ENCODE measurements at regions not wholly inside any gene's neighbourhood (a gene's known extent, or its start where the extent isn't known, plus 50 kb on each side); places are given as distances from the start of the nearest gene placed in this dataset.
"Not testable (repeated sequence)": the region's sequence is repeated elsewhere in the genome, so short reads cannot be mapped to it uniquely, and the experiment has no call there.

- Histone ChIP-seq H3K27ac (no peak overlapping the region), H3K36me3 (no peaks in the 10 kb centered on the region), H3K9me3 (peaks cover 0 to 9% of the 10 kb centered on the region in 2 donors), H3K4me1 (no peaks in the 10 kb centered on the region), H3K4me3 (no peak overlapping the region), H3K27me3 (no peaks in the 10 kb centered on the region)
- DNase-seq: no peak
- WGBS, 2 donors (ENCODE audit: low coverage in 1 of 2): 74 to 79% methylated on average over 2 of the region's 2 CpGs
- intact Hi-C loops (cut with DNase I; ENCODE audit: low total_unique reads): no loop called here
- in situ Hi-C loops (cut with MboI; ENCODE audit: low pct_ligation_motif_present in 1 of 4, low pct_unique_long_range_greater_than_20kb in 1 of 4, low sequenced_read_pairs in 3 of 4): no loop called here
- TF ChIP-seq POLR2AphosphoS5 (IDR thresholded peaks at IDR 0.05): no peak
- TF ChIP-seq EP300 (IDR thresholded peaks at IDR 0.05; ENCODE audit: low read depth): no peak
- no peak for TF ChIP-seq CTCF (IDR thresholded peaks at IDR 0.05)
- TF ChIP-seq POLR2A (IDR thresholded peaks at IDR 0.05): no peak
Measured at GRCh38 chr19:20385061-20385460, 180.5 kb downstream of the ZNF737 start.

GRCh38 chr19:20371911-20372310 is 193.7 kb downstream of the ZNF737 start:
- Histone ChIP-seq H3K27me3 (no peaks in the 10 kb centered on the region), H3K27ac (no peak overlapping the region), H3K4me1 (no peaks in the 10 kb centered on the region), H3K4me3 (no peak overlapping the region), H3K36me3 (no peaks in the 10 kb centered on the region), H3K9me3 (peaks cover 2 to 6% of the 10 kb centered on the region in 2 donors)
- DNase-seq: no peak
- TF ChIP-seq CTCF (IDR thresholded peaks at IDR 0.05) (no peak), EP300 (IDR thresholded peaks at IDR 0.05; ENCODE audit: low read depth) (no peak), POLR2AphosphoS5 (IDR thresholded peaks at IDR 0.05) (no peak), POLR2A (IDR thresholded peaks at IDR 0.05) (no peak)
- intact Hi-C loops (cut with DNase I; ENCODE audit: low total_unique reads): no loop called here
- in situ Hi-C loops (cut with MboI; ENCODE audit: low pct_ligation_motif_present in 1 of 4, low pct_unique_long_range_greater_than_20kb in 1 of 4, low sequenced_read_pairs in 3 of 4): no loop called here
- 40 to 42% methylated on average over 5 to 6 of the region's 6 CpGs for WGBS, 2 donors (ENCODE audit: low coverage in 1 of 2)

GRCh38 chr19:20371304-20371703 is 194.3 kb downstream of the ZNF737 start:
- H3K27me3 ChIP-seq; H3K27ac ChIP-seq; DNase-seq; in situ Hi-C loops (cut with MboI; ENCODE audit: low pct_ligation_motif_present in 1 of 4, low pct_unique_long_range_greater_than_20kb in 1 of 4, low sequenced_read_pairs in 3 of 4); intact Hi-C loops (cut with DNase I; ENCODE audit: low total_unique reads); H3K36me3 ChIP-seq; H3K9me3 ChIP-seq; H3K4me3 ChIP-seq; H3K4me1 ChIP-seq: not testable (repeated sequence)
- 55 to 63% methylated on average over 4 to 6 of the region's 6 CpGs for WGBS, 2 donors (ENCODE audit: low coverage in 1 of 2)

DNA sequence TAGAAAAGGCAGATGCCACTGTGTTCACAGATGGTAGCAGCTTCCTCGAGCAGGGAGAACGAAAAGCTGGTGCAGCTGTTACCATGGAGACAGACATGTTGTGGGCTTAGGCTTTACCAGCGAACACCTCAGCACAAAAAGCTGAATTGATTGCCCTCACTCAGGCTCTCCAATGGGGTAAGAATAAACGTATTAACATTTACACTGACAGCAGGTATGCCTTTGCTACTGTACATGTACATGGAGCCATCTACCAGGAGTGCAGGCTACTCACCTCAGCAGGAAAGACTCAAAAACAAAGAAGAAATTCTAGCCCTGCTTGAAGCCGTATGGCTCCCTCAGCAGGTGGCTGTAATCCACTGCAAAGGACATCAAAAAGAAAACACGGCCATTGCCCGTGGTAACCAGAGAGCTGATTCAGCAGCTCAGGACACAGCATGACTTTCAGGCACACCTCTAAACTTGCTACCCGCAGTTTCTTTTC is 197.7 kb downstream of the ZNF737 start:
- Histone ChIP-seq H3K36me3 (no peaks in the 10 kb centered on the region), H3K27ac (no peak overlapping the region), H3K27me3 (no peaks in the 10 kb centered on the region), H3K4me1 (no peaks in the 10 kb centered on the region), H3K4me3 (no peak overlapping the region), H3K9me3 (peaks cover 0 to 3% of the 10 kb centered on the region in 2 donors)
- 12 to 37% methylated on average over 3 to 8 of the region's 8 CpGs for WGBS, 2 donors (ENCODE audit: low coverage in 1 of 2)
- no peak for DNase-seq
- in situ Hi-C loops (cut with MboI; ENCODE audit: low pct_ligation_motif_present in 1 of 4, low pct_unique_long_range_greater_than_20kb in 1 of 4, low sequenced_read_pairs in 3 of 4) (no loop called here), intact Hi-C loops (cut with DNase I; ENCODE audit: low total_unique reads) (no loop called here)
- no peak for TF ChIP-seq POLR2AphosphoS5 (IDR thresholded peaks at IDR 0.05)
- TF ChIP-seq EP300 (IDR thresholded peaks at IDR 0.05; ENCODE audit: low read depth): no peak
- no peak for TF ChIP-seq CTCF (IDR thresholded peaks at IDR 0.05)
- no peak for TF ChIP-seq POLR2A (IDR thresholded peaks at IDR 0.05)

- in situ Hi-C loops (cut with MboI; ENCODE audit: low pct_ligation_motif_present in 1 of 4, low pct_unique_long_range_greater_than_20kb in 1 of 4, low sequenced_read_pairs in 3 of 4) (no loop called here), intact Hi-C loops (cut with DNase I; ENCODE audit: low total_unique reads) (no loop called here)
- TF ChIP-seq CTCF (IDR thresholded peaks at IDR 0.05) (no peak), POLR2AphosphoS5 (IDR thresholded peaks at IDR 0.05) (no peak), EP300 (IDR thresholded peaks at IDR 0.05; ENCODE audit: low read depth) (no peak), POLR2A (IDR thresholded peaks at IDR 0.05) (no peak)
- no peak overlapping the region for H3K27ac ChIP-seq
- no peak for DNase-seq
- peaks cover 0 to 3% of the 10 kb centered on the region in 2 donors for H3K9me3 ChIP-seq
- no peaks in the 10 kb centered on the region for H3K4me1 ChIP-seq
- 35% methylated on average over 6 of the region's 6 CpGs; no CpG with 5 or more reads in 1 of the 2 donors for WGBS, 2 donors (ENCODE audit: low coverage in 1 of 2)
- no peaks in the 10 kb centered on the region for H3K27me3 ChIP-seq
- H3K36me3 ChIP-seq: no peaks in the 10 kb centered on the region
- no peak overlapping the region for H3K4me3 ChIP-seq
Measured at GRCh38 chr19:20365146-20365545, 198.1 kb downstream of the ZNF486 start.

Data from transverse colon (tissue), 4 donors.